ENCODE measurements at regions not wholly inside any gene's neighbourhood (a gene's known extent, or its start where the extent isn't known, plus 50 kb on each side); places are given as distances from the start of the nearest gene placed in this dataset.

- TF ChIP-seq CREB1 (CRISPR knock-in tag; IDR thresholded peaks at IDR 0.05; ENCODE audit: low read depth) (no peak), CTCF (conservative IDR thresholded peaks at IDR 0.05; ENCODE audit: low read depth in 2 of 2) (no peak), ZNF462 (CRISPR knock-in tag; IDR thresholded peaks at IDR 0.05) (no peak)
Observed at GRCh38 chr17:65400701-65401100, 160.7 kb downstream of the AXIN2 start (continued).

- no peak for TF ChIP-seq POLR2AphosphoS5 (IDR thresholded peaks at IDR 0.05; ENCODE audit: low read depth)
- TF ChIP-seq ZNF462 (CRISPR knock-in tag; IDR thresholded peaks at IDR 0.05), result no peak
- H3K4me1 Mint-ChIP-seq, result peaks cover 9% of the 10 kb centered on the region; the same call in 2 of the 3 replicates
- no peak for DNase-seq (ENCODE audit: low spot score)
- no peak overlapping the region for H3K27ac Mint-ChIP-seq
- no peaks in the 10 kb centered on the region for H3K36me3 Mint-ChIP-seq (ENCODE audit: low read depth)
- Histone ChIP-seq H3K27me3 (ENCODE audit: insufficient read depth) (no peaks in the 10 kb centered on the region), H2AFZ (no peak overlapping the region), H3K4me3 (no peak overlapping the region), H3K79me2 (replicated peaks; ENCODE audit: insufficient read depth) (no peaks in the 10 kb centered on the region), H4K20me1 (replicated peaks; ENCODE audit: insufficient read depth) (no peaks in the 10 kb centered on the region), H3K9me2 (ENCODE audit: insufficient read depth) (0 out of 2 replicates have a peak, but pooled peaks cover 3% of the 10 kb centered on the region), H3K4me2 (no peak overlapping the region), H3F3A (replicated peaks; ENCODE audit: low read depth) (no peaks in the 10 kb centered on the region), H3K36me3 (ENCODE audit: insufficient read depth) (no peaks in the 10 kb centered on the region), H3K4me1 (ENCODE audit: insufficient read depth) (0 out of 2 replicates have a peak, but pooled peaks cover 4% of the 10 kb centered on the region), H3K27ac (ENCODE audit: low read depth) (no peak overlapping the region)
- no peak overlapping the region for H3K4me3 Mint-ChIP-seq
- no peaks in the 10 kb centered on the region for H3K9me3 Mint-ChIP-seq
- ATAC-seq, result no peak
- no peaks in the 10 kb centered on the region for H3K27me3 Mint-ChIP-seq (ENCODE audit: insufficient read depth, low read depth, poor library complexity)
Observed at GRCh38 chr17:65398040-65398787, 163.2 kb downstream of the AXIN2 start.
